Testis (tissue), 2 donors: ENCODE measurements at regions not wholly inside any gene's neighbourhood (a gene's known extent, or its start where the extent isn't known, plus 50 kb on each side); places are given as distances from the start of the nearest gene placed in this dataset.

Experiments
- DNase-seq: peaks from one replicate; pipeline ENCODE4 v3.0.0-alpha.2; 2019
- H3K27ac ChIP-seq, 2 donors: fragments of 200-600 bp; sonication (generic); one replicate each; pipeline ENCODE4 v1.5.1; 2019
- H3K27me3 ChIP-seq: fragments of 200-600 bp; sonication (generic); one replicate; pipeline ENCODE4 v1.5.1; 2019
- H3K36me3 ChIP-seq: fragments of 200-600 bp; sonication (generic); one replicate; pipeline ENCODE4 v1.5.1; 2017; ENCODE audit warnings: low read depth; ENCODE audit errors: missing control alignments
- H3K4me1 ChIP-seq: fragments of 200-600 bp; sonication (generic); one replicate; pipeline ENCODE4 v1.5.1; 2019
- H3K4me3 ChIP-seq, 2 donors: fragments of 200-600 bp; sonication (generic); one replicate each; pipeline ENCODE4 v1.5.1; 2017 to 2019
- H3K9me3 ChIP-seq: fragments of 200-600 bp; sonication (generic); one replicate; pipeline ENCODE4 v1.5.1; 2017
- CTCF ChIP-seq, 3 experiments: fragments of 450-650 bp in 2 of 3; fragments of 200-600 bp in 1 of 3; sonication (generic) in 1 of 3; IDR thresholded peaks; one replicate each; pipeline ENCODE4 v1.5.1; 2016 to 2019; ENCODE audit warnings: antibody characterized with exemption in 3 of 3, mild to moderate bottlenecking in 2 of 3, moderate library complexity in 1 of 3
- POLR2A ChIP-seq: fragments of 450-650 bp; IDR thresholded peaks from one replicate; pipeline ENCODE4 v1.6.1; 2017; ENCODE audit warnings: antibody characterized with exemption, mild to moderate bottlenecking, moderate library complexity
- WGBS, 2 donors: methylation state at CpG; one replicate each; pipeline ENCODE4 v1.1.5; 2018; 5-methylcytosine and 5-hydroxymethylcytosine counted together
- intact Hi-C: fragments of 100-400 bp; cut with DNase I; formaldehyde crosslinking; loops from one replicate; pipeline ENCODE4 v1.15.1; 2023; ENCODE audit warnings: low total_unique reads

DNA sequence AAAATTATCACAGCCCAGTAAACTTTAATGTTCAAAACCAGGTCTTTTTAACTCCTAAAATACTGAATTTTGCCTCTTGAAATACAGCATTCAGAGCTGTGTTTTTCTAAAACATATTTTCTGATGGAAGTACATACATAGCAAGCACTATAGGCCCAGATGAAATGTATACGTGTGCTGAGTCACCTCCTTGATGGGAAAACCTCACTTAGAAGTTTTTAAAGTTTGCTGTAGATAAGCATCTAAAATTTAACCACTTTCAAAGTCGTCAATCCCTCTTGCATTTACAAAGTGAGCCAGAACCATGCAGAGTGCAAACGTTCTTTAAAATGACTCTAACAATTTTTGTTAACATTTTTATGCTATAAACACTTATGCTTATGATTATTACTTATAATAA is 618.8 kb downstream of the RPS29 start:
- Histone ChIP-seq H3K4me3 (no peak overlapping the region), H3K27me3 (no peaks in the 10 kb centered on the region), H3K27ac (no peak overlapping the region), H3K9me3 (no peaks in the 10 kb centered on the region), H3K4me1 (no peaks in the 10 kb centered on the region), H3K36me3 (no peaks in the 10 kb centered on the region)
- intact Hi-C loops, result no loop called here
- 69 to 71% methylated on average over 3 of the region's 3 CpGs for WGBS, 2 donors
- no peak for DNase-seq
- TF ChIP-seq CTCF (IDR thresholded peaks at IDR 0.05) (no peak), POLR2A (no peak)

DNA sequence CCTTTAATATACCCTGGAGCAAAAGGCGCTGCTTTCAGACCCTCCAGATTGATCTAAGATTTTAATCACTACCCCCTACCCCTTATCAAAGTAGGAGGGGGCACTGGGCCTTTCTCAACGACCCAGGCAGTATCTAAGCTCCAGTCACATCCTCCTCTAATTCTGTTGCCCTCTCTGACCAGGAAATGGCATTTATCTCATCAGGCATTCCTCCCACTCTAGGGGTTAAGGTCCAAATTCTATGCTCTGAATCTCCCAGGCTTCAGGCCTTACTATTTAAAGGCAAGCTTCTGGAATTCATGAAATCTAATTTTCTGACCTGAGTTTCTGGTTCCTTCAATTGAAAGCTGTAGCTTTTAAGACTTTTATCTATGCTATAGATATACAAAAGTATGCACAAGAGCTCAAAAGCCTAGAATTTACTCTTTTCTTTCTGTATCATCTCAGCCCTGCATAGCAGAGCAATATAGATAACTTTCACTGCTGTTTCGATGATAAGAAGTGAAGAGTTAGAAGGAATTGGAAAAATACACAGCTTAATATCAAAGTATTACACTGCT is 622.9 kb downstream of the RPS29 start:
- Histone ChIP-seq H3K4me3 (no peak overlapping the region), H3K27ac (no peak overlapping the region), H3K27me3 (no peaks in the 10 kb centered on the region), H3K9me3 (no peaks in the 10 kb centered on the region), H3K36me3 (no peaks in the 10 kb centered on the region), H3K4me1 (no peaks in the 10 kb centered on the region)
- 41 to 60% methylated on average over 3 of the region's 3 CpGs for WGBS, 2 donors
- no peak for TF ChIP-seq POLR2A
- TF ChIP-seq CTCF (IDR thresholded peaks at IDR 0.05), result no peak
- DNase-seq, result no peak
- intact Hi-C loops, result no loop called here

GRCh38 chr14:48957486-48957885 is 628.7 kb downstream of the RPS29 start:
- no peaks in the 10 kb centered on the region for H3K36me3 ChIP-seq
- no peaks in the 10 kb centered on the region for H3K4me1 ChIP-seq
- H3K27ac ChIP-seq, result no peak overlapping the region
- DNase-seq, result no peak
- H3K4me3 ChIP-seq, result no peak overlapping the region
- no peak for TF ChIP-seq POLR2A
- no peak for TF ChIP-seq CTCF (IDR thresholded peaks at IDR 0.05)
- WGBS, 2 donors, result 98% methylated on average over 5 of the region's 5 CpGs; no CpG with 5 or more reads in 1 of the 2 donors
- intact Hi-C loops, result no loop called here
- no peaks in the 10 kb centered on the region for H3K27me3 ChIP-seq
- H3K9me3 ChIP-seq, result no peaks in the 10 kb centered on the region

GRCh38 chr14:48955857-48956256 is 630.3 kb downstream of the RPS29 start:
- Histone ChIP-seq H3K27ac (no peak overlapping the region), H3K36me3 (no peaks in the 10 kb centered on the region), H3K9me3 (no peaks in the 10 kb centered on the region), H3K27me3 (no peaks in the 10 kb centered on the region), H3K4me3 (no peak overlapping the region), H3K4me1 (no peaks in the 10 kb centered on the region)
- 97 to 98% methylated on average over 1 of the region's 1 CpG for WGBS, 2 donors
- intact Hi-C loops, result no loop called here
- DNase-seq, result no peak
- TF ChIP-seq CTCF (IDR thresholded peaks at IDR 0.05) (no peak), POLR2A (no peak)

DNA sequence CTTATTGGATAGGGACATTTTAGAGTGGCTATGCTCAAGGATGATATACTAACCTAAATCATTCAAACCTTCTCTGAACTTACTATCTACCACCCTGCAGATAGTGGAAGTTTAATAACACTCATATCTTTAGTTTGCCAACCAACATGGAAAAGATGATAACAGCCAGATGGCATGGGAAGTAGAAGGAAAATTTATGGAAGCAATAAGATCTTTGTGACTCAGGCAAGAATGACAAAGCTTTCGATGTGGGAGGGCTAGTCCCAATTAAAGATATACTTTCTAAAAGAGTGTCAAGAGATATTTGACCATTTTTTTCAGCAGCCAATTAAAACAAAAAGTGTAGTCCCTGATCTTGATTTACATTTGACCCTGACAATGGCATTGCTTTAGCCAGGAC is 631.7 kb downstream of the RPS29 start:
- Histone ChIP-seq H3K36me3 (no peaks in the 10 kb centered on the region), H3K9me3 (no peaks in the 10 kb centered on the region), H3K4me3 (no peak overlapping the region), H3K27me3 (no peaks in the 10 kb centered on the region), H3K4me1 (no peaks in the 10 kb centered on the region), H3K27ac (no peak overlapping the region)
- no peak for TF ChIP-seq POLR2A
- TF ChIP-seq CTCF (IDR thresholded peaks at IDR 0.05), result no peak
- intact Hi-C loops, result no loop called here
- DNase-seq, result no peak
- 53 to 71% methylated on average over 1 of the region's 1 CpG for WGBS, 2 donors
